Stimulated activated naive CD4-positive, alpha-beta T cell treated with Interleukin-2 at 50 U/mL for 16 hours (primary cell): ENCODE measurements at regions not wholly inside any gene's neighbourhood (a gene's known extent, or its start where the extent isn't known, plus 50 kb on each side); places are given as distances from the start of the nearest gene placed in this dataset.
"Not testable (repeated sequence)": the region's sequence is repeated elsewhere in the genome, so short reads cannot be mapped to it uniquely, and the experiment has no call there.

Source experiments
- DNase-seq: peaks from one replicate; lab custom pipeline; 2025; lab: John Stamatoyannopoulos, UW

GRCh38 chr3:18618723-18619122, 193.6 kb upstream of the SATB1 start:
- no peak for DNase-seq

GRCh38 chr3:18611991-18612390, 186.9 kb upstream of the SATB1 start:
- DNase-seq: no peak

- no peak for DNase-seq
Measured at GRCh38 chr3:18609187-18609586, 184.0 kb upstream of the SATB1 start.

GRCh38 chr3:18597919-18598318, 172.8 kb upstream of the SATB1 start:
- no peak for DNase-seq

GRCh38 chr3:18593231-18593630, 168.1 kb upstream of the SATB1 start:
- no peak for DNase-seq

GRCh38 chr3:18591120-18591519, 166.0 kb upstream of the SATB1 start:
- DNase-seq: no peak

- DNase-seq: no peak
Measured at GRCh38 chr3:18586076-18586475, 160.9 kb upstream of the SATB1 start.

GRCh38 chr3:18585004-18585968, 160.1 kb upstream of the SATB1 start:
- no peak for DNase-seq

- DNase-seq: no peak
Measured at GRCh38 chr3:18580268-18580667, 155.1 kb upstream of the SATB1 start.

GRCh38 chr3:18579661-18580060, 154.5 kb upstream of the SATB1 start:
- DNase-seq: no peak

GRCh38 chr3:18575573-18575972, 150.4 kb upstream of the SATB1 start:
- DNase-seq: no peak

GRCh38 chr3:18572809-18573208, 147.7 kb upstream of the SATB1 start:
- no peak for DNase-seq

- no peak for DNase-seq
Measured at GRCh38 chr3:18567293-18567692, 142.2 kb upstream of the SATB1 start.

- DNase-seq: no peak
Measured at GRCh38 chr3:18562364-18563154, 137.4 kb upstream of the SATB1 start.

GRCh38 chr3:18559331-18559842, 134.2 kb upstream of the SATB1 start:
- peak; percentile 5 for DNase-seq

- no peak for DNase-seq
Measured at GRCh38 chr3:18558507-18558906, 133.4 kb upstream of the SATB1 start.

- no peak for DNase-seq
Measured at GRCh38 chr3:18557216-18557615, 132.1 kb upstream of the SATB1 start.

GRCh38 chr3:18556503-18557135, 131.5 kb upstream of the SATB1 start:
- peak; percentile 80 for DNase-seq

GRCh38 chr3:18556001-18556408, 130.9 kb upstream of the SATB1 start:
- DNase-seq: peak; percentile 39

- DNase-seq: not testable (repeated sequence)
Measured at GRCh38 chr3:18552579-18553105, 127.5 kb upstream of the SATB1 start.

- no peak for DNase-seq
Measured at GRCh38 chr3:18546632-18547031, 121.5 kb upstream of the SATB1 start.

- no peak for DNase-seq
Measured at GRCh38 chr3:18544146-18544545, 119.0 kb upstream of the SATB1 start.
